NCI-H748 (cell line): ENCODE measurements at regions not wholly inside any gene's neighbourhood (a gene's known extent, or its start where the extent isn't known, plus 50 kb on each side); places are given as distances from the start of the nearest gene placed in this dataset.

Experiments
- DNase-seq: peaks from one replicate; lab custom pipeline; 2025; ENCODE audit not compliant: unreplicated experiment; lab: John Stamatoyannopoulos, UW

DNA sequence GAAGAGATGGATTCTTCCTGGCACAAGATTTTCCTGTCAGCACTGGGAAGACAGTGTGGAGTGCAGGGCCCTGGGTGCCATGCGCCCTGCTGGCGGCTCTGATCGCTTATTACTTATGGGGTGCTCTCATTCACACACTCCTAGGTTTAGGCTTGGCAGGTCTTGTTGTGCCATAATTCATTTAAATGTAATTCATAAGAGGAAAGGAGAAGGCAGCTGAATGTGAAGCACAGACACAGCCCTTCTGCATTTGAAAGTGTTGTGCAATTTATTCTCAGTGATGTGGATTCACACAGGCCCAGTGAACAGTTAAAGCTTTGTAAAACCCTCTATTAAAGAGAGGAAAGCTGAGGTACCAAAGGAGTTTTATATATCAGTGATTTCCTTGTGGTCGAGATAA, 249.7 kb downstream of the C4orf33 start:
- DNase-seq: no peak

- DNase-seq: no peak
Measured at GRCh38 chr4:129346036-129346435, 250.1 kb downstream of the C4orf33 start.

GRCh38 chr4:129346734-129347133, 250.8 kb downstream of the C4orf33 start:
- DNase-seq: no peak

GRCh38 chr4:129350834-129351721, 255.1 kb downstream of the C4orf33 start:
- DNase-seq: peak; percentile 16

DNA sequence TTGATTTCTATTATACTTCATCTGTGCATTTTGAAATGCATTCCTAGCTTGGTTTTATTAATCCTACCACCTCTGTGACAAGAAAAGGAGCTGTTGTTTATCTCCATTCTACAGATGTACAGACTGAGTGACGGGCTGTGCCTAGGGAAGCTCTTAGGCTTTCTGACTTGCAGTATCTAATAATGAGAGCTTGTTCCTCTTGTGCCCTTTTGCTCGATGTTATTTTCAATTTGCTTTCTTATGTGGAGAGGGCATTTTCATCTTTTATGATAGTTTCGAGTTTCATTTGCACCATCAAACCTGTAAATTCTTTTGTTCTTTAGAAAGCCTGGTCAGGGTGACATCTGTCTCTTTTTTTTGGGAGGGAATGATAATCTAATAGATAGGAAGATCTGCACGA, 256.5 kb downstream of the C4orf33 start:
- DNase-seq: no peak

GRCh38 chr4:129353490-129353889, 257.5 kb downstream of the C4orf33 start:
- DNase-seq: no peak

GRCh38 chr4:129355031-129355430, 259.1 kb downstream of the C4orf33 start:
- DNase-seq: no peak

DNA sequence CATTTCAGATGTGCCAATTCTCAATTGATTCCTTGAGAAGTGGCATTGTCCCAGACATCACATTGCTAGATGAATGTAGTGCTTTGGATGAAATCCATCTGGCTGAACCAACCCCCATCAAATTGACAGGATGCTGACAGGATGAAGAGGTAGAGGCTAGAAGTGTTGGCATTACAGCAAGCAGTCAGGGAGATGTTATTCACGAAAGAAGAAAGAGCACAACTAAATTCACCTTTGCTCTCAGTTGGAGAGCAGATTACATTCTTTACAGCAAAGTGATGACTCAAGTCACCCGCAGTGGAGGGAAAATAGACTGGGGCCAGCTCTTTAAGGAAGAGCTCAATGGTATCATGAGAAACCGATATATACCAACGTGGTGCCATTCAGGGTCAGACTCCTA, 259.6 kb downstream of the C4orf33 start:
- DNase-seq: no peak

- DNase-seq: no peak
Measured at GRCh38 chr4:129358571-129358970, 262.6 kb downstream of the C4orf33 start.

- DNase-seq: no peak
Measured at GRCh38 chr4:129359461-129359860, 263.5 kb downstream of the C4orf33 start.

- peak; percentile 55 for DNase-seq
Measured at GRCh38 chr4:129362691-129363274, 266.8 kb downstream of the C4orf33 start.

DNA sequence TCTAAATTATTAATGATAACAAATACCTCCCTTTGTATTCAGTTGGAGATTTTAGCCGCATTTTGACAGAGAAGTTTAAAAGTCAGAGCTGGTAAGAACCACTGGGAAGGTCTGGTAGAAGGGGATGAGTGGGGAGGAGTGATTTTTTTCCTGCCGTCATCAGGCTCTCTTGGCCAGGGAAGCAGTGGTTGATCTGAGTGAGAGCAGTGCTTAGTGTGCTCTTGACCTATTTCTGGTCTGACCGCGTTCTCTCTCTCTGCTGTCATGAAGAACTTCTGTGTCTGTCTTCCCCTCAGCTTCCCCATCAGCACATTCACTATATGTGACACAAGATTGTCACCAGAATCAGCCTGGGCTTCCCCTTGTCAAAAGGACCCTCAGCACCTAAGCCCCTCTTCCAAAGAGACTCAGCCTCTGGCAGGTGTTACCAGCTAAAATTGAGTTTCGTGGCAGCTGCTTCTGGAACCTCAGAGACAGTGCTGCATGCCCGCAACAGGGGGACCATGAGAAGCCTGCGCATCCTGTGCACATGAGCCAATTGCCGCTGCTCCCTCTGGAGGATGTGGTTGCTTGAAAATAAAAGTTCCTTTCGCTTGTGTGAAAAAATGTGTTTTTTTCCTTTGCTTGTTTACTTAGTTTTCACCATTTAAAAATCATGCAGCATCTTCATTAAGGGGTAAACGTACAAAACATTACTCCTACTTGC, 268.9 kb downstream of the C4orf33 start:
- DNase-seq: no peak

DNA sequence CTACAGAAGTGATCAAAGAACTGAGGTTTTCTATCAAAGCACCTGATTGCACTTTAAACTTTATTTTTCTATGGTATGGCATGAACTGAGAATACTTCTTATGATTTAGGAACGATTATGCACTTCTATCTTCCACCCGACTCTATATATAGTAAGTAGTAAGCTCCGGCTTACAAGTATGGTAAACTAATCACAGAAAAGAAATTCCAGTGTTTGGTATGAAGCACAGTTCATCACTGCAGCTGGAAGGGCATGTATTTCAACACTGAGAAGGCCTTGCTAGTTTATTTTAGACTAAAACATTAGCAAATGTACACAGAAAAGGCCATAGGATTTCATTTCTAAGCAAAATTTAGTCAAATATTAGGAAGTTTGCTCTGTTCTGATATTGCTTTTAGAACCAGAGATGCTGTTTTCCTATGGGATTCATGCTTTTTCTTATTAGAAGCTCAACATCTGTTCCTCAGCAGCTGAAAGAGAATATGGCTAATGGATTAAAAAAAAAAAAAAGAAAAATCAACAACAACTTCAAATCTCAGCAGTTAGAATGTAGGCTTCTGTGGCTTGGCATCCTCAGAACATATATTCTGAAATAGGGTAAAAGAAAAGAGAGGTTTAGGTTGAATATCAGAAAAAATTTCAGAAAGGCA, 273.5 kb downstream of the C4orf33 start:
- no peak for DNase-seq

DNA sequence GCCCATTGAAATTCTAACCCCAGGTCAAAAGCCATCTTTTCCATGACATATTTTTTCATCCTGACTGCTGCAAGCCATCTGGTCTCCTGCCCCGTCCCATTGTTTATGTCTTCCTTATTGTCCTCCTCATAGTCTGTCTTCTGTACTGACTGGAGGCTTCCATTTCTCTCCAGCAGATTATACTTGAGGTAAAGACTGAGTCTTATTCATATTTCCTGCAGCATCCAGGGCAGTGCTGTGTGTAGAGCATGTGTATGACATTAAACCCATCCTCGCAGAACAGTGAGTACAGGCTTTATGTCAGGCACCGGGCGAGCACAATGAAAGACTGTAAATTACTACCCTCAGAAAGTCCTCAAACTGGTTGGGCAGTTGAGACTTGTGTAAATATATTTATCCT, 275.1 kb downstream of the C4orf33 start:
- DNase-seq: peak; percentile 35

DNA sequence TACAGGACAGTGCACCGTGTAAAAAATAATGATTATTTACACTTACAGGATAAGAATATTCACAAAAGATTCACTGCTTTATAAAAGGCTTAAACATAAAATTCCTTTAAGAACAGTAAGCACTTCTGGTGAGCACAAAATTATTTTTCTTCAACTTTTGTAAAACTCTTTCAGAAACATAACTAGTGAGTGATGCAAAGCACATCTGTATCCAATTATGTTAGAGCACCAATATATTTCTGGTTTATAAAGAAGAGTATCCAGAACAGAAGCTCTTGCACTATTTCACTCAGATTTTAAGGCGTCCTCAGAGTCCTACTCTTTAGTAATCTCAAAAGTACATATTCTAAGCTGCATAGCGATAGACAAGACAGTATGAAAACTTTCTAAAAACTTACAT, 276.0 kb downstream of the C4orf33 start:
- DNase-seq: no peak

DNA sequence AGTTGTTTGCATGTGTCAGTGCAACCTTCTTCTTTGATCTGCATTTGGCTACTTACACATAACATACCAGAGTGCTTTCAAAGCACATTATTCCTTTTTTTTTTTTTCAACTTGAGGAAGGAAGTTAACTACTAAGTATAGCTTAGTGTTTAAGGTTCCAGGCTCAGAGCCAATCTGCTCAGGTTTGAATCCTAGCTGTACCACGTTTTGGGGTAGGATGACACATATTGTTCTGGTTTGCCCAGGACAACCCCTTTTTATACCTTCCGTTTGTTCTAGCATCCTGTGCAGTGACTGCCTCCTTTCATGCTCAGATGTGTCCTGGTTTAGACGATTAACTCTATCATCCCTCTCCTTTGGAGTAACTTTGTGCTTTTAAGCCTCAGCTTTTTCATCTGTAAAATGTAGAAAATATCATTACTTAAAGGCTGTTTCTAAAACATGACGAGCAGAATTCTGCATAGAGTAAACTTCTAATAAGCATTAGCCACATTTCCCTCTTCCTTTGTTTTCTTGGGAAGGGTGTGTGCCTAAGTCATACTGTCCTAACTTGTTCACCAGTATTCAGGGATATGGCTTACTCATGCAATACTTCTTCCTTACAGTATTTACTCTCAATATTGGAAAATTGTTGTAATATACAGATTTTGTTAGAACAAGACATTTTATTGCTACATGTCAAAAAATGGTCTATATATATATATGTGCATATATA, 281.3 kb downstream of the C4orf33 start:
- no peak for DNase-seq

GRCh38 chr4:129378364-129378763, 282.4 kb downstream of the C4orf33 start:
- DNase-seq: no peak

GRCh38 chr4:129379429-129379828, 283.5 kb downstream of the C4orf33 start:
- no peak for DNase-seq

DNA sequence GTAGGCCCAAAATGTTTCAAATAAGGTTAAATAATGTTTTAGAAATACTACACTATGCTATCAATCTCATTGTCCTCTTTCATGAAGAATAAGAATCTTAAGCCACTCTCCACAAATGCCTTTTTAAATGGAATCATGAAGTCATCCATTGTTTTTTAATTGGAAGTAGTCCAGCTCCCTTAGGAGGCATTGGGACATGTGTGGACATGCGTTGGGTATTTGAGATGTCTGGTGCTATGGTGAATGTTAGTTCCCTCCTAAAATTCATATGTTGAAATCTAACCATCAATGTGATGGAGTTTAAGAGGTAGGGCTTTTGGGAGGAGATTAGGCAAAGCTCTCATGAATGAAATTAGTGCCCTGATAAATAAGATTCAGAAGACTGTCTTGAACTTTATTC, 289.0 kb downstream of the C4orf33 start:
- DNase-seq: peak; percentile 7

- no peak for DNase-seq
Measured at GRCh38 chr4:129387666-129388065, 291.7 kb downstream of the C4orf33 start.

DNA sequence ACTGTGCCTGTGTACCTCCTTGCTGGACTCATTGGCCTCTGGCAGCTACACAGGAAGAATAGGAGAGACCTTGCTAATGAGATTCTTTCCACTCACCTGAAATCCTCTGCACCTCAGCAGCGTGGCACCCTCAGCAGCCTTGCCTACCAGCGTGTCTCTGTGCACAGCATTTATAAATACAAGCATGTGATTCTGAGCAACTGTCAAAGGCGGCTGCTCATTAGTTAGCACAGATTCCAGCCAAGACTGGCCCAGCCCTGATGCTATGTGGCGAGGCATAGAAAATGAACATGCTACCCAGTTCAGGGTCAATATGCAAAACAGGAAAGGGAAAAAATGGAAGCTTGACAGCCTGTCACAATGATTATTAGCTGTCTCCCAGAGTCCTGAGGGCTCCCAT, 298.0 kb downstream of the C4orf33 start:
- no peak for DNase-seq
